ENCODE measurements at regions not wholly inside any gene's neighbourhood (a gene's known extent, or its start where the extent isn't known, plus 50 kb on each side); places are given as distances from the start of the nearest gene placed in this dataset.

DNA sequence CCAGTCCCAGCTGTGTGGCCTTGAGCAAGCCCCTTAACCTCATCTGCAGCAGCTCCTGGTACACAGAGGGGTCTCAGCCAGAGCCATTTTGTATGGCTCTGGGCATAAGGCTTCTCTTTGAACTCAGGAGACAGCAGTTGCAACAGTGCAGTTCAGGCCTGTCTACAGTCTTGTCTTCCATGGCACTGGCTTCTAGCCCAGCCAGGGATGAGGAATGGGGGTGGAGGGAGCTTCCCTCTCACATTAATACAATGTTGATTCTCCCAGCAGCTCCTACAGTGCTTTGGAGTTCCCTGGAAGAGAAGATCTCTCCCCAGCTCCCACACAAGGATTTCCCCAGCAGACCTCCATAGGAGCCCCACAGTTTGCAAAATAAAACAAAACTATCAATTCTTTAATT is 350.2 kb downstream of the BUD13 start:
- TF ChIP-seq, protein P1, sequence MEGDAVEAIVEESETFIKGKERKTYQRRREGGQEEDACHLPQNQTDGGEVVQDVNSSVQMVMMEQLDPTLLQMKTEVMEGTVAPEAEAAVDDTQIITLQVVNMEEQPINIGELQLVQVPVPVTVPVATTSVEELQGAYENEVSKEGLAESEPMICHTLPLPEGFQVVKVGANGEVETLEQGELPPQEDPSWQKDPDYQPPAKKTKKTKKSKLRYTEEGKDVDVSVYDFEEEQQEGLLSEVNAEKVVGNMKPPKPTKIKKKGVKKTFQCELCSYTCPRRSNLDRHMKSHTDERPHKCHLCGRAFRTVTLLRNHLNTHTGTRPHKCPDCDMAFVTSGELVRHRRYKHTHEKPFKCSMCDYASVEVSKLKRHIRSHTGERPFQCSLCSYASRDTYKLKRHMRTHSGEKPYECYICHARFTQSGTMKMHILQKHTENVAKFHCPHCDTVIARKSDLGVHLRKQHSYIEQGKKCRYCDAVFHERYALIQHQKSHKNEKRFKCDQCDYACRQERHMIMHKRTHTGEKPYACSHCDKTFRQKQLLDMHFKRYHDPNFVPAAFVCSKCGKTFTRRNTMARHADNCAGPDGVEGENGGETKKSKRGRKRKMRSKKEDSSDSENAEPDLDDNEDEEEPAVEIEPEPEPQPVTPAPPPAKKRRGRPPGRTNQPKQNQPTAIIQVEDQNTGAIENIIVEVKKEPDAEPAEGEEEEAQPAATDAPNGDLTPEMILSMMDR (IDR thresholded peaks at IDR 0.05; ENCODE audit: extremely low read depth, insufficient read depth, missing control alignments) = no peak
- in situ Hi-C loops (cut with MboI; ENCODE audit: low pct_unique_long_range_greater_than_20kb, low sequenced_read_pairs, unreplicated experiment) = no loop called here
- DNase-seq (ENCODE audit: low spot score) = no peak

DNA sequence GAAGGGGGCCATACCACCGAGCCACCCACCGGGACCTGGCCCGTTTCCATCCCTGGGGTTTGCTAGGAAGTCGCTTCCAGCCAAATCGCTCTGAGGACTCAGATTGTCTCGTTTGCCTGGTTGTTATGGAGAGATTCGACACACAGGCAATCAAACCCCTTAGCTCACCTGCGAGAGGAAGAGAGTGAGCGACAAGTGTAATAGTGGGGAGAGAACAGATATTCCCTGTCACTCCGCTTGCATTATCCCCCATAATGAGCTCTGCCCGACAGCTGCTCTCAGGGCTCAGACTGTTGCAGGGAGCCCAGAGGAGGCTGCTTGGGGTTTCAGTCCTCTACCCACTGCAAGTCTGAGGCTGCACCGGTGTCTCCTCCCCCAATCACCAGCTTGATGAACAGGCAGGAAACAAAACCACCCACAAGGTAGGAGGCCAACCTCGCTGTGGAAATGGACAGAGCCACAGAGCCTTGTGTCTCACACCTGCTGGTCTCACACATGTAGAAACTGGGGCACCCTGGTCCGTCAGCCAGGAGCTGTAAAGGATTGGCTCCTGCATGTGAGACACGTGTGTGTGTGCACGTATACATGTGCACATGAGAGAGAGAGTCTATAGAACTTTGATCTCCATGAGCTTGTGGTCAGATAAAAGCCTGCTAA is 351.1 kb downstream of the BUD13 start:
- no peak for DNase-seq (ENCODE audit: low spot score)
- in situ Hi-C loops (cut with MboI; ENCODE audit: low pct_unique_long_range_greater_than_20kb, low sequenced_read_pairs, unreplicated experiment) = no loop called here
- TF ChIP-seq, protein P1 (IDR thresholded peaks at IDR 0.05; ENCODE audit: extremely low read depth, insufficient read depth, missing control alignments) = no peak

DNA sequence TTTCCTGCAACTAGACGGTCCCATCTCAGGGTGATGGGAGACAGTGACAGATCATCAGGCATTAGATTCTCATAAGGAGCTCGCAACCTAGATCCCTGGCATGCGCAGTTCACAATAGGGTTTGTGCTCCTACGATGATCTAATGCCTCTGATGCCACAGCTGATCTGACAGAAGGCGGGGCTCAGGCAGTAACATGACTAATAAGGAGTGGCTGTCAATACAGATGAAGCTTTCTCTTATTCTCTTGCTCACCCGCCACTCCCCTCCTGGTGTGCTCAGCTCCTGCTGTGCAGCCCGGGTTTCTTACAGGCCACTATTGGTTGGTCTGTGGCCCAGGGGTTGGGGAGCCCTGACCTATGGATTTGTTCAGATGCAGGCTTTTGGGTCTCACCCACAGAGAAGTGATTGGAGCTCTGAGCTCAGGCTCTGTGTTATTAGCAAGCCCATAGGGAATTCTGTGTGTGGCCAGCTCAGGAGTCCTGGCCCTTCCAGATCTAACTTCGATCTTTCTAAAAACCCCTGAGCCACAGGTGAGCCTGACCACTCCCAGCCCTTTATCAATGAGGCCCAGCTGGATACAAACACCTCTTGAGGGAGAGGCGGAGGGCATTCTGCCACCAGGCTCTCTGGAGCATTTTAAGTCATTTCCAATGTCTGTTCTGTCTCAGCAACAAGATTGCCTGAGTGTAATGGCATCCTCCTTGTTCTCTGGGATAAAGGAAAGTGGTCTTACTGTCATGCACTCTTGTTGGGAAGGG is 351.8 kb downstream of the BUD13 start:
- no peak for DNase-seq (ENCODE audit: low spot score)
- TF ChIP-seq, protein P1 (IDR thresholded peaks at IDR 0.05; ENCODE audit: extremely low read depth, insufficient read depth, missing control alignments) = no peak
- in situ Hi-C loops (cut with MboI; ENCODE audit: low pct_unique_long_range_greater_than_20kb, low sequenced_read_pairs, unreplicated experiment) = no loop called here

DNA sequence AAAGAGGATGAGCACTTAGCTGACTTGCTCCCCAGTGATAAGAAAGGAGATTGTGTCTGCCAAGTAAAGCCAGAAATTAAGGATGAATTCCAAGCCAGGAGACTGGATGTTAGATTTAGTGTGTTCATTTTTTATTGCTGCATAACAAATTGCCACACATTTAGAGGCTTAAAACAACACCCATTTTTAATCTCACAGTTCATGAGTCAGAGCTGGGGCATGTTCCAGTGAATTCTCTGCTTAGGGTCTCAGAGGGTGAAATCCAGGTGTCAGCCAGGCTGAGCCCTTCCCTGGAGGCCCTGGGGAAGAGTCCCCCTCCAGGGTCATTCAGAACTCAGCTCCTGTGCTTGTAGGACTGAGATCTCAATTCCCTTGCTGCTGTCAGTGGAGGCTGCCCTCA is 352.8 kb downstream of the BUD13 start:
- TF ChIP-seq, protein P1 (IDR thresholded peaks at IDR 0.05; ENCODE audit: extremely low read depth, insufficient read depth, missing control alignments) = no peak
- no peak for DNase-seq (ENCODE audit: low spot score)
- in situ Hi-C loops (cut with MboI; ENCODE audit: low pct_unique_long_range_greater_than_20kb, low sequenced_read_pairs, unreplicated experiment) = no loop called here

DNA sequence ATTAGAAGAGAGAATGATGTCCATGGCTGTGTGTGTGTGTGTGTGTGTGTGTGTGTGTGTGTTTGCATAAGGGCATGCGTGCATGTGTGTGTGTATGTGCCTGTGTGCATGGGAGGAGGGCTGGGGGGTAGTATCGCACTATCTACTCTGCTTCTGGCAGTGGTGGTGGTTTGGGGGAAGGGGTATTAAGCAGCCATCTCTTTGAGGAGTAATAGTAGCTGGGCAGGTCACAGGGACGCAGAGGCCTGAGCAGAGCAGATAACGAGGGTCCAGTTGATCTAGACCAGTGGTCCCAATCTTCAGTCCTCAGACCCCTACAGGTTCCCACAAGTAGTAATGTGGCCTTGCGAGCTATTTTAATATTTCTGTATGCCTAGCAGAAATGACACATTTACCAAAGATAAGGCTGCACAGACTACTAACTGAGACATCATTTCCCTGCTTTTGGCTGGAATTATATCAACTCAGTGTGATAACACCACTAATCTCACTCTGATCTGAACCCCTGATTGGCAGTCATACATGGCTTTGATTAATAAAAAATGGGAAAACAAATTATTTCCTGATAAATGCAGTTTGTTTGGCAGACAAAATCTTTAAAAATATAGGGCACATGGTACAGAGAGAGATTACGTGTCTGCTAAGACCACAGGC is 354.3 kb downstream of the BUD13 start:
- DNase-seq (ENCODE audit: low spot score) = no peak
- TF ChIP-seq, protein P1 (IDR thresholded peaks at IDR 0.05; ENCODE audit: extremely low read depth, insufficient read depth, missing control alignments) = no peak
- in situ Hi-C loops (cut with MboI; ENCODE audit: low pct_unique_long_range_greater_than_20kb, low sequenced_read_pairs, unreplicated experiment) = no loop called here

DNA sequence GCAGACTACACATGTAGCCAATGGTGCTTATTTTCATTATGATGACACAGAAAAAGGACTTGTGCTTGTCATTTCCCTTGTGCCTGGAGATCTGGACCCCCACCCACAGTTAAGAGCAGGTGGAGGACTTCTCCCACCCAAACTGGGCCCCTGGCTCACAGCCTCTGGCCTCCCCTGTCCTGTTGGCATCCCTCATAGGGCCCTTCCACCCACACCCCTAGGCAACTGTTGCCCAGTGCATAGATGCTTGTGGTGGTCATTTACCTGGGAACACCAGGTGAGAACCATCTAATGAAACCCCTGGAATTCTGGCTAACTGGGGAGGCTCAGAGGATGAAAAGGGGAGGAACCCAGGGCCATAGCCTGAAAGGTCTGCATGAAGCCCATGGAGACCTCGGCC is 355.9 kb downstream of the BUD13 start:
- no peak for DNase-seq (ENCODE audit: low spot score)
- in situ Hi-C loops (cut with MboI; ENCODE audit: low pct_unique_long_range_greater_than_20kb, low sequenced_read_pairs, unreplicated experiment) = no loop called here

More for the DNA sequence above, 355.9 kb downstream of the BUD13 start:
- TF ChIP-seq, protein P1 (IDR thresholded peaks at IDR 0.05; ENCODE audit: extremely low read depth, insufficient read depth, missing control alignments) = no peak

Data from GM13977 (cell line).